ENCODE measurements at regions not wholly inside any gene's neighbourhood (a gene's known extent, or its start where the extent isn't known, plus 50 kb on each side); places are given as distances from the start of the nearest gene placed in this dataset.

- no peak for TF ChIP-seq CTCF (conservative IDR thresholded peaks at IDR 0.05; ENCODE audit: low read depth in 2 of 2)
- TF ChIP-seq REST (IDR thresholded peaks at IDR 0.05; ENCODE audit: unreplicated experiment) = no peak
- TF ChIP-seq POLR2AphosphoS5 (IDR thresholded peaks at IDR 0.05; ENCODE audit: low read depth) = no peak
- no peak for TF ChIP-seq EZH2 (IDR thresholded peaks at IDR 0.05; ENCODE audit: low read depth, unreplicated experiment)
- TF ChIP-seq ZNF114 (CRISPR knock-in tag; IDR thresholded peaks at IDR 0.05) = no peak
- no peak for TF ChIP-seq EZH2phosphoT487 (IDR thresholded peaks at IDR 0.05; ENCODE audit: unreplicated experiment)
- TF ChIP-seq ZNF462 (CRISPR knock-in tag; IDR thresholded peaks at IDR 0.05) = no peak
- TF ChIP-seq CREB1 (CRISPR knock-in tag; IDR thresholded peaks at IDR 0.05; ENCODE audit: low read depth) = no peak
- TF ChIP-seq ETS1 (IDR thresholded peaks at IDR 0.05) = no peak
Measured at GRCh38 chr10:65528986-65529385, 1396.8 kb upstream of the LRRTM3 start.
